ENCODE measurements at regions not wholly inside any gene's neighbourhood (a gene's known extent, or its start where the extent isn't known, plus 50 kb on each side); places are given as distances from the start of the nearest gene placed in this dataset.

DNA sequence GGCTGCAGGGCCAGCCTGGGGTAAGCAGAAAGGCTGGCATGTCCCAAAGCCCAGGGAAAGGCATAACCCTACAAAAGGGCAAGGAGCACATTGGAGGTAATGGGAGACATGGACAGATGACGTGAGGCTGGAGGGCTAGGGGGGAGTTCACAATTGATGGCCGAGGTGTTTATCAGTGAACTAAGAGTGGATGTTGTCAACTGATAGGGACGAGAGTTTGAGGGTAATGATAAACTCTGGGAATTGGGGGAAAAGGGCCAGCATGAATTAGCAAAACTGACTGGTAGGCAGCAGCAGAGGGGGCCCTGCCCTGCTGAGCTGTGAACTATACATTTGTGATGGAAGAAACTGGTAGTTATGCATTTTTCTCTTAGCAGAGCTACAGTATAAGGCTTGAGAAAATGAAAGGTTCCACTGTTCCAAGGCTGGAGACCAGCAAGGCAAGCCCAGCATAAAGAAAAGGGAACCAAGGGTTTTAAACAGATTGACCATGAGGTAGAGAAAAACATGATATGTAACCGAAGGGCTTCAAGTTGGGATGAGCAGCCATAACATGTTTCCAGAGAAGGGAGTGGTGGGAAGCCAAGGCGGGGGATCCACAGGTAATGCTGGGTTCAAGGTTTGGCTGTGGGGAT lies 98.1 kb upstream of the MLN start:
- Histone ChIP-seq H3K4me2 (ENCODE audit: low read length) (no peak overlapping the region), H2AFZ (ENCODE audit: low read depth, low read length, poor library complexity, severe bottlenecking) (no peak overlapping the region), H3K9me3 (ENCODE audit: control insufficient read depth in 1 of 2, insufficient read depth in 1 of 2, low read depth in 1 of 2, low read length in 2 of 2) (no peaks in the 10 kb centered on the region), H3K4me3 (replicated peaks in 1 of 2; ENCODE audit: low read depth in 1 of 2, low read length in 2 of 2) (no peak overlapping the region), H3K36me3 (ENCODE audit: control insufficient read depth in 1 of 2, insufficient read depth in 2 of 2, low read length in 2 of 2) (no peaks in the 10 kb centered on the region), H3K27me3 (ENCODE audit: insufficient read depth, low read length) (peaks cover 5% of the 10 kb centered on the region; the same call in 1 of the 2 replicates), H4K20me1 (ENCODE audit: insufficient read depth) (no peaks in the 10 kb centered on the region), H3K9ac (ENCODE audit: low read length) (no peak overlapping the region), H3K79me2 (ENCODE audit: insufficient read depth, low read length) (no peaks in the 10 kb centered on the region), H3K4me1 (ENCODE audit: control insufficient read depth in 1 of 2, insufficient read depth in 2 of 2, low read length in 2 of 2) (no peaks in the 10 kb centered on the region), H3K27ac (ENCODE audit: low read depth, low read length) (no peak overlapping the region), H3K9me2 (ENCODE audit: insufficient read depth) (no peaks in the 10 kb centered on the region)
- ChIA-PET RAD21 (ENCODE audit: low non-redundant PET in 1 of 2, low total read pairs in 2 of 2, uncharacterized antibody in 2 of 2, unreplicated experiment in 2 of 2) (no interaction called here), POLR2A (no interaction called here), CTCF (no interaction called here)
- TF ChIP-seq CEBPB (IDR thresholded peaks at IDR 0.05; ENCODE audit: low read depth): no peak
- no peak for TF ChIP-seq SIN3A (IDR thresholded peaks at IDR 0.05; ENCODE audit: low read depth)
- TF ChIP-seq YY1 (IDR thresholded peaks at IDR 0.05; ENCODE audit: extremely low read depth, insufficient replicate concordance, low read depth, low read length): no peak
- TF ChIP-seq, protein P1, sequence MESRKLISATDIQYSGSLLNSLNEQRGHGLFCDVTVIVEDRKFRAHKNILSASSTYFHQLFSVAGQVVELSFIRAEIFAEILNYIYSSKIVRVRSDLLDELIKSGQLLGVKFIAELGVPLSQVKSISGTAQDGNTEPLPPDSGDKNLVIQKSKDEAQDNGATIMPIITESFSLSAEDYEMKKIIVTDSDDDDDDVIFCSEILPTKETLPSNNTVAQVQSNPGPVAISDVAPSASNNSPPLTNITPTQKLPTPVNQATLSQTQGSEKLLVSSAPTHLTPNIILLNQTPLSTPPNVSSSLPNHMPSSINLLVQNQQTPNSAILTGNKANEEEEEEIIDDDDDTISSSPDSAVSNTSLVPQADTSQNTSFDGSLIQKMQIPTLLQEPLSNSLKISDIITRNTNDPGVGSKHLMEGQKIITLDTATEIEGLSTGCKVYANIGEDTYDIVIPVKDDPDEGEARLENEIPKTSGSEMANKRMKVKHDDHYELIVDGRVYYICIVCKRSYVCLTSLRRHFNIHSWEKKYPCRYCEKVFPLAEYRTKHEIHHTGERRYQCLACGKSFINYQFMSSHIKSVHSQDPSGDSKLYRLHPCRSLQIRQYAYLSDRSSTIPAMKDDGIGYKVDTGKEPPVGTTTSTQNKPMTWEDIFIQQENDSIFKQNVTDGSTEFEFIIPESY (IDR thresholded peaks at IDR 0.05; ENCODE audit: extremely low read depth, insufficient replicate concordance, low read length): no peak
- no peak for TF ChIP-seq ZNF274 (IDR thresholded peaks at IDR 0.05; ENCODE audit: low read depth, low read length)
- TF ChIP-seq TCF7L2 (IDR thresholded peaks at IDR 0.05; ENCODE audit: borderline replicate concordance, extremely low read depth, insufficient read depth, insufficient read length): no peak
- no peak for TF ChIP-seq FOSL1 (IDR thresholded peaks at IDR 0.05; ENCODE audit: low read depth)
- TF ChIP-seq EZH2 (IDR thresholded peaks at IDR 0.05): no peak
- TF ChIP-seq ELF1 (IDR thresholded peaks at IDR 0.05; ENCODE audit: borderline replicate concordance, low read depth): no peak
- no peak for TF ChIP-seq SP1 (IDR thresholded peaks at IDR 0.05; ENCODE audit: low read depth)
- no peak for TF ChIP-seq POLR2AphosphoS5 (IDR thresholded peaks at IDR 0.05; ENCODE audit: low read depth, low read length)
- TF ChIP-seq, protein P2, sequence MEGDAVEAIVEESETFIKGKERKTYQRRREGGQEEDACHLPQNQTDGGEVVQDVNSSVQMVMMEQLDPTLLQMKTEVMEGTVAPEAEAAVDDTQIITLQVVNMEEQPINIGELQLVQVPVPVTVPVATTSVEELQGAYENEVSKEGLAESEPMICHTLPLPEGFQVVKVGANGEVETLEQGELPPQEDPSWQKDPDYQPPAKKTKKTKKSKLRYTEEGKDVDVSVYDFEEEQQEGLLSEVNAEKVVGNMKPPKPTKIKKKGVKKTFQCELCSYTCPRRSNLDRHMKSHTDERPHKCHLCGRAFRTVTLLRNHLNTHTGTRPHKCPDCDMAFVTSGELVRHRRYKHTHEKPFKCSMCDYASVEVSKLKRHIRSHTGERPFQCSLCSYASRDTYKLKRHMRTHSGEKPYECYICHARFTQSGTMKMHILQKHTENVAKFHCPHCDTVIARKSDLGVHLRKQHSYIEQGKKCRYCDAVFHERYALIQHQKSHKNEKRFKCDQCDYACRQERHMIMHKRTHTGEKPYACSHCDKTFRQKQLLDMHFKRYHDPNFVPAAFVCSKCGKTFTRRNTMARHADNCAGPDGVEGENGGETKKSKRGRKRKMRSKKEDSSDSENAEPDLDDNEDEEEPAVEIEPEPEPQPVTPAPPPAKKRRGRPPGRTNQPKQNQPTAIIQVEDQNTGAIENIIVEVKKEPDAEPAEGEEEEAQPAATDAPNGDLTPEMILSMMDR (IDR thresholded peaks at IDR 0.05 in 2 of 3, conservative IDR thresholded peaks at IDR 0.05 in 1 of 3; ENCODE audit: borderline replicate concordance in 1 of 3, insufficient read depth in 1 of 3, low read depth in 2 of 3, low read length in 2 of 3): no peak
- TF ChIP-seq SRF (IDR thresholded peaks at IDR 0.05; ENCODE audit: low read depth): no peak
- TF ChIP-seq EGR1 (IDR thresholded peaks at IDR 0.05; ENCODE audit: low read depth): no peak
- no peak for TF ChIP-seq RAD21 (IDR thresholded peaks at IDR 0.05; ENCODE audit: low read depth)
- no peak for TF ChIP-seq CBX3 (IDR thresholded peaks at IDR 0.05; ENCODE audit: low read depth)
- TF ChIP-seq, protein P3, sequence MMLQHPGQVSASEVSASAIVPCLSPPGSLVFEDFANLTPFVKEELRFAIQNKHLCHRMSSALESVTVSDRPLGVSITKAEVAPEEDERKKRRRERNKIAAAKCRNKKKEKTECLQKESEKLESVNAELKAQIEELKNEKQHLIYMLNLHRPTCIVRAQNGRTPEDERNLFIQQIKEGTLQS (IDR thresholded peaks at IDR 0.05): no peak
- no peak for TF ChIP-seq REST (IDR thresholded peaks at IDR 0.05; ENCODE audit: low read depth)
- TF ChIP-seq, protein P4, sequence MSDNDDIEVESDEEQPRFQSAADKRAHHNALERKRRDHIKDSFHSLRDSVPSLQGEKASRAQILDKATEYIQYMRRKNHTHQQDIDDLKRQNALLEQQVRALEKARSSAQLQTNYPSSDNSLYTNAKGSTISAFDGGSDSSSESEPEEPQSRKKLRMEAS (IDR thresholded peaks at IDR 0.05): no peak
- intact Hi-C loops (cut with micrococcal nuclease): no loop called here
- BruUV-seq (replicated peaks): no TSS peak
- DNase-seq (ENCODE audit: low read depth, low spot score) (no peak), ATAC-seq (no peak)

Measured in HCT116 (cell line).